HG03442 (cell line): ENCODE measurements at regions not wholly inside any gene's neighbourhood (a gene's known extent, or its start where the extent isn't known, plus 50 kb on each side); places are given as distances from the start of the nearest gene placed in this dataset.
"Not testable (repeated sequence)": the region's sequence is repeated elsewhere in the genome, so short reads cannot be mapped to it uniquely, and the experiment has no call there.

ENCODE experiments used
- ATAC-seq: cut with Tn5 transposase; IDR thresholded peaks from one replicate; pipeline ENCODE4 v1.9.1; 2021; ENCODE audit warnings: mild to moderate bottlenecking, moderate library complexity; ENCODE audit not compliant: unreplicated experiment

DNA sequence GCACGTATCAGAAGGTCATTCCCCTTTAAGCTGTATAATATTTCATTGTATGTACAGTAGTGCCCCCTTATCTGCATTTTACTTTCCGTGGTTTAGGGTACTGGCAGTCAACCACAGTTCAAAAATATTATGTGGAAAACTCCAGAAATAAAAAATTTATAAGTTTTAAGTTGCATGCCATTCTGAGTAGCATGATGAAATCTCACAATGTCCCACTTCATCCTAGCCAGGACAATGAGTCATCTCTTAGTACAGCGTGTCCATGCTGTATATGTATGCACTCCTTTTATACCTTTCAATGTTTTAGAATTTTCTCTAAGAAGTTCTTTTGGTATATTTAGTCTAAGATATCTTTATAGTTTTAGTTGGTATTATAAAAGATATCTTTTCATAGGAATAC, 115.0 kb upstream of the HAND1 start:
- no peak for ATAC-seq

DNA sequence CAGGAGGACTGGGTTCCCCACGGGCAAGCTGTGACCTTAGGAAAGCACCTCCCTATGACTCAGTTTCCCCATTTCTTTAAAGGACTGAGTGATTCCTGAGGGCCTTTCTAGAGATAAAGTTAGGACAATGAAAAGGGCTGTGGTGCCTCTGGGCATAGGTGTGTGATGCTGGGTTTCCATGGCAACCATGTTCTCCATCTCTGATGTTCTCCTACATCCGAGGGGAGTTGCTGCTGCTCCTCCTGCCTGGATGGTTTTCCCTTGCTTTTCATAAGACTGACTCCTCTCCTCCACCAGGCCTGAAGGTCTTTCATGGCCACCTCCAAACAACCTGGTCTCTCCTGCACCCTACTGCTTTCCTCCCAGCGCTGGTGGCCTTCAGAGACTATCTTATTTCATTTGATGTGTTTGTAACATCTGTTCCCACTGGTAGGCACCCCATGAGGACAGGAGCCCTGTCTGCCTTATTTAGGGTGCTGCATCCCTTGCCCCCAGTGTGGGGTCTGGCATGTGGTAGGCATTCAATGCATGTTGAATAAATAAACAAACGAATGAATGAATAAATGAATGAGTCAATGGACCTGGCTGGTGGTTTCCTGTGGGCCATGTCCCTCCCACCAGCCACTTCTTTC, 112.2 kb upstream of the HAND1 start:
- ATAC-seq: no peak

DNA sequence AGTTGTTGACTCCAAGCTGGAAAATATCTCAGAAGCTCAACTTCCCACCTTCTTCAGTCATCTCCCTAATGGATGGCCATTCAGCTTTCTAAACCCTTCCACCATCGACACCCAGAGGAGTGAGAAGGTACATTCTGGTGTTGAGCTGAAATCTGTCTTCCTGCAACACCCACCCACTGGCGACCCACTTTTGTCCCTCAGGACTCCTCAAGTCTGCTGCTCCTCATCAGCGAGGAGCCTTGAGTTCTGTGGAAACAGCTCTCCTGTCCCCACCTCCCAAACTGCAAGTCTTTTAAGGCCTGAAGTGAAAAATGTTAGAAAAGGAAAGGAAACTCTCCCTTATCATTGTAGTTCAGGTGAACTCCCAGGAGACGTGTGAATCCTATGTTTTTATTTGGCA, 111.5 kb upstream of the HAND1 start:
- ATAC-seq: no peak

- ATAC-seq: not testable (repeated sequence)
These were observed 110.9 kb upstream of the HAND1 start for GRCh38 chr5:154588833-154589425.

- no peak for ATAC-seq
These were observed 110.2 kb upstream of the HAND1 start for GRCh38 chr5:154588091-154588774.

- ATAC-seq: no peak
These were observed 109.3 kb upstream of the HAND1 start for GRCh38 chr5:154587123-154588026.

- no peak for ATAC-seq
These were observed 105.7 kb upstream of the HAND1 start for GRCh38 chr5:154583671-154584177.

DNA sequence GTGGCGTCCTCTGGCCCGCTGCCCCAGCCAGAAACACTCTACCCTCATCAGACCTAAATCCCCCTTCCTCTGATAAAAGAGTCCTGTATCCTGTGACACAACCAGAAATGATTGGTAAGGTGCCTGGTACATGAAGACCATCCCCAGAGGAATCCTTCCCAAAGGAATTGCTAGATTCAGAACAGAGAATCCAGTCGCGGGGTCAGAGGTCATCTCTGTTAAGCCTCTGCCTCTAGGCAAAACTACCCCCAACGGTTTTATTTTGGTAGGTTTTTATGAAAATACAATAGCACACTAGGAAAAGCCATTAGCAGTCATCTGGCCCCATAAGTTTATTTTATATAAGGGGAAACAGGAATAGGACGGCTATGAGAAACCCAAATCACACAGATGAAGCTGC, 102.4 kb upstream of the HAND1 start:
- no peak for ATAC-seq

- ATAC-seq: no peak
These were observed 99.4 kb upstream of the HAND1 start for GRCh38 chr5:154577416-154577815.

- no peak for ATAC-seq
These were observed 98.4 kb upstream of the HAND1 start for GRCh38 chr5:154576429-154576806.

DNA sequence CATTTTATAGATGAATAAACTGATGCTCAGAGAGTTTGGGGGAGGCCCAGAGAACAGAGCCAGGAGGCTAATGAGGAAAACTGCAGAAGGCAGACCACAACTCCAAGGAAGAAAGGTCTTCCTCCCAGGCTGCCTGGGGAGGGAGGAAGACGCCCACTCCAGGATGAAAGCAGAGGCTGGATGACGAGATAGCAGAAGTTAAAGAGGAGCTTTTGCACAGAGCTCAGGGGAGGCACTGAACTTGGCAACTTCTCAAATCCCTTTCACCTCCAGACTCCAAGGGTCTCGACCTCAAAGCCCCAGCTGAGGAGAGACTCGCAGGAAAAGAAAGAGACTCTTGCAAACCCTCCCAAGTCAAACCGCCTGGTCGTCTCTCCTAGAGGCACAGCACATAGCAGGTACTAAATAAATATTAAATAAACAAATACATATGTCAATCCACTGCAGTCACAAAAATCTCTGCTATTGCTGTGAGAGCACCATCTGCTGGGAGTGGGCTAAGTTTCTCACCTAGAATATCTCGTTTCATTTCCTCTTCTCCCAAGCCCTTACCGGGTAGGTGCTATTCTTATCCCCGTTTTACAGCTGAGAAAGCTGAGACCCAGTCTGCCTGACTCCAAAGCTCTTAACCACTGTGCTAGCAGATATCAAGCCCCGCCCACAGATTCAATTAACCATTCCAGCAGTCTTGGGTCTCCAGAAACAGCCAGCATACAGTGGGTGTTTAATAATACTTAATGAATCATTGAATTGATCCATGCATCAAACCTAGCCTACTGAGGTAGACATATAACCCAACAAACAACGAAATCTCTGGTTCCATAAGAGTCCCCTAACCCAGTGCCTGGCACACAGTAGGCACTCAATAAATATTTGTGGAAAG, 97.8 kb upstream of the HAND1 start:
- peak; percentile 97 for ATAC-seq

DNA sequence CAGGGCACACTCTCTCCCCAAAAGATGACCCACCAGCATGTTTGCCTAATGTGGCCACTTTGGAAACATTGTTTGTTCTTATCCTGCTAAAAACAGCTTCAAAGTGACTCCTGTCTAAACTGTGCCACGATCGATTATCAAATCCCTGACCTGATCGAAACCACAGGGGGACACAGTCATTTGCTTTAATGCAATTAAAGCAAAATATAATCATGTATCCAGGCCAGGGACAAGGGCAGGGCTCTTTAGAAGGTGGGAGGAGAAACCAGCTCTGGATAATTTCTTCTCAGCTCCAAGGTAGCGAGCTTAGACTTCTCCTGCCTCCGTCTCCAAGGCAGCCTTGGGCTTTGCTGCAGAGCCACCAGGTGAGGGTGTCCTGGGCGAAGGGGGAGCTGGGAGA, 95.0 kb upstream of the HAND1 start:
- no peak for ATAC-seq

GRCh38 chr5:154571325-154572035, 93.5 kb upstream of the HAND1 start:
- no peak for ATAC-seq

DNA sequence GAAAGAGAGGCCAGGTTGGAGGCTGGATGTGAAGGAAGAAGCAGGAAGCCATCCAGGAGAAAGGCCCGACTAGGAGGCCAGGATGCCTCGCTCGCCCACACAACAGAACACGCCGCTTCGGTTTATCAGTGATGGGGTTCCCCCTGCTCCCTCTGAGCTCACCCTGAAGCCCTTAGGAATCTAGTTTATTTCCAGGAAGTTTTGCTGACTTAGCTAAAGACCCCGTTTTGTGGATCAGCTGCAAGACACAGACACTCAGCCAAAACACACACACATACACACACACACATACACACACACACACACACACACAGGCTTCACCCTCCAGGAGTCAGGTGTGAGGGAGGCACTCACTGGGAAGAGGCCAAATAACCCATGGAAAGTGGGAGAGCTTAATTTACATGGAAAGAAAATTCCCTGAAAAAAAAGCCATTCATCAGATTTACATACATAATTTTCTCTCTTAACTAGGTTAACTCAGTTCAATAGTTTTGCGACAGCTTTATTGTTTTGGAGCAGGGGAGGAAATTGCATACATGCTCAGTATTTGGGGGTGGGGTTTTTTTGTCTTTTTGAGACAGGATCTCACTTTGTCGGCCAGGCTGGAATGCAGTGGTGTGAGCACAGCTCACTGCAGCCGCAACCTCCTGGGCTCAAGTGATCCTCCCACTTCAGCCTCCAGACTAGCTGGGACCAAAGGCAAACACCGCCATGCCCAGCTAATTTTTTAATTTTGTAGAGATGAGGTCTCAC, 92.7 kb upstream of the HAND1 start:
- no peak for ATAC-seq

- no peak for ATAC-seq
These were observed 90.6 kb upstream of the HAND1 start for GRCh38 chr5:154568589-154568988.

DNA sequence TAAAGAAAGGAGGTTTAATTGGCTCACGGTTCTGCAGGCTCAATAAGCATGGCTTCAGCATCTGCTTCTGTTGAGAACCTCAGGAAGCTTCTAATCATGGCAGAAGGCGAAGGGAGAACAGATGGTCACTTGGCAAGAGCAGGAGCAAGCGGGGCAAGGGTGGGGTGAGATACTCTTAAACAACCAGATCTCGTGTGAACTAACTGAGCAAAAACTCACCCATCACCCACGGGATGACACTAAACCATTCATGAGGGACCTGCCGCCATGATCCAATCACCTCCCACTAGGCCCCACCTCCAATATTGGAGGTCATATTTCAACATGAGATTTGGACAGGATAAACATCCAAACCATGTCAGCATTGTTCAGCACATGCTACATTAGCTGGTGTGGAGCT, 89.1 kb upstream of the HAND1 start:
- ATAC-seq: no peak

GRCh38 chr5:154566146-154566680, 88.2 kb upstream of the HAND1 start:
- no peak for ATAC-seq

GRCh38 chr5:154565123-154565522, 87.1 kb upstream of the HAND1 start:
- no peak for ATAC-seq
